Fibroblast of skin of right biceps (primary cell): ENCODE measurements at regions not wholly inside any gene's neighbourhood (a gene's known extent, or its start where the extent isn't known, plus 50 kb on each side); places are given as distances from the start of the nearest gene placed in this dataset.
A peak's percentile ranks its signal among the peaks of the same experiment; 100 is the strongest.
"Not testable (repeated sequence)": the region's sequence is repeated elsewhere in the genome, so short reads cannot be mapped to it uniquely, and the experiment has no call there.

Source experiments
- DNase-seq: peaks from one replicate; pipeline ENCODE4 v3.0.0-alpha.2; 2013

DNA sequence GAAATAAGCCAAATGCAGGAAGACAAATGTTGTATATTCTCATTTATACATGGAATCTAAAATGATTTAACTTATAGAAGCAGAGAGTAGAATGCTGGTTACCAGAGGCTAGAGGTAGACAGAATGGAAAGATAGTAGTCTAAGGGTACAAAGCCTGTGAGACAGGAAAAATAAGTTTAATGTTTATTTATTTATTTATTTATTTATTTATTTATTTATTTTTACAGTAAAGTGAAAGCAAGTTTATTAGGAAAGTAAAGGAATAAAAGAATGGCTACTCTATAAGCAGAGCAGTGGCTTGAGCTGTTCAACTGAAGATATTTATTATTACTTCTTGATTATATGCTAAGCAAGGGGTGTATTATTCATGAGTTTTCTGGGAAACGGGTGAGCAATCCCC lies 203.2 kb downstream of the LAS1L start:
- DNase-seq, result no peak

DNA sequence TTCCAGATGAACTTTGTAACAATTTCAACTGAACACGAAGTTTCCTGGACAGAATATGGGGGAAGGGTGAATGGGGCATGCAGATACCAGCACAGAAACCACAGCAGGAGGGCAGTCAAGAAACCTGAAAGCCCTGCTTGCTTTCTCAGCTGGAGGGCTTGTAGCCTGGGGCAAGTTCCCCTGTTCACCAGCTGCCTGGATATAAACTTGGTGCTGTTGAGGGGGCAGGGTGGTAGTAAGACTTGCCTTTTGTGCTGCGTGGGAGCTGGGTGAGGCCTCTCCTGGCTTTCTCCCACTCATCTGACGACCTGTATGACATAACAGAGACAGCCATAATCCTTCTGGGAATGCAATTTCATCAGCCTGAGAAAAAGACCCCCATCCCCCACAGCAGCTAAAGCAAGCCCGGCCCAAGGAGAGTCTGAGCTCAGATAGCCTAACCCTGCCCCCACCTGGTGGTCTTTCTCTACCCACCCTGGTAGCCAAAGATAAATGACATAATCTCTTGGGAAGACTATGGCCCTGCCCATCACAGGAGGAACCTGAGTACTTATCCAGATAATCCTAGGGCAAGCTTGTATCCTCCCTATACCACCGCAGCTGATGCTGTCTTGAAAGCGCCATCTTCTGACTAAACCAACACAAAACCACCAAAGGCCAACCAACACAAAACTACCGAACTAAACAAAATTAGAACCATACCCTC lies 234.3 kb downstream of the LAS1L start:
- DNase-seq, result no peak

DNA sequence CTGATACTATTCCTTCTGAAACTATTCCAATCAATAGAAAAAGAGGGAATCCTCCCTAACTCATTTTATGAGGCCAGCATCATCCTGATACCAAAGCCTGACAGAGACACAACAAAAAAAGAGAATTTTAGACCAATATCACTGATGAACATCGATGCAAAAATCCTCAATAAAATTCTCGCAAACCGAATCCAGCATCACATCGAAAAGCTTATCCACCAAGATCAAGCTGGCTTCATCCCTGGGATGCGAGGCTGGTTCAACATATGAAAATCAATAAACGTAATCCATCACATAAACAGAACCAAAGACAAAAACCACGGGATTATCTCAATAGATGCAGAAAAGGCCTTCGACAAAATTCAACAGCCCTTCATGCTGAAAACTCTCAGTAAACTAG lies 251.7 kb downstream of the LAS1L start:
- DNase-seq, result not testable (repeated sequence)

DNA sequence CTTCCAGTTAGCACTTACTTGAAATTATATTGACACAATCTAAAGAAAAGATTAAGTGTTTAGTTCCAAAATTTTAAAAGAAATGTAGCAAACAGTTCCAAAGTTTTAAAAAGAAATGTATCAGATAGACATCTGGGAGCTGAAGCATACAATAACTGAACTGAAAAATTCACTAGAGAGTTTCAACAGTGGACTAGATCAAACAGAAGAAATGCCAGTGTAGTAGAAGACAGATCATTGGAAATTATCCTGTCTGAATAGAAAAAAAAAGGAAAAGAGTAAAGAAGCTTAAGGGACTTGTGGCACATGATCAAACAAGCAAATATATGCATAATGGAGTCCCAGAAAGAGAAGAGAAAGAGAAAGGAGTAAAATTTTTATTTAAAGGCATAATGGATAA lies 261.4 kb downstream of the LAS1L start:
- DNase-seq, result no peak

DNA sequence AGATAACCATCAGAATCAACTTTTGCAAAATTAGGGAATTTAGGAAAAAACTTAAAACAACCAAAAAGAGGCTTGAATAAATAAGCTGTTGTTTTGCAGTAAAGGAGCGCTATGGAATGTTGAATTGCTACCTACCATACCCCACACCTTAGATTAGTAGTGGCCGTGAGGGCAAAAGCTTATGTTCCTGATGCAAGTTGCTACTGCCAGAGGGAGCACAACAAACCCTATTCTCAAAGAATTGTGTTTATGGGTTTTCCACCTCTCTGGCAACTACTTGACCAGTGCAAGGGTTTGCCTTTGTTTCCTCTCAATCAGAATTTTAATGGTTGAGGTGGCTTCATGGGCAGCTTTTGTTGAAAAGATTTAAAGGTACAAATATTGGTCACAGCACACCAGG lies 268.1 kb downstream of the LAS1L start:
- DNase-seq, result no peak

DNA sequence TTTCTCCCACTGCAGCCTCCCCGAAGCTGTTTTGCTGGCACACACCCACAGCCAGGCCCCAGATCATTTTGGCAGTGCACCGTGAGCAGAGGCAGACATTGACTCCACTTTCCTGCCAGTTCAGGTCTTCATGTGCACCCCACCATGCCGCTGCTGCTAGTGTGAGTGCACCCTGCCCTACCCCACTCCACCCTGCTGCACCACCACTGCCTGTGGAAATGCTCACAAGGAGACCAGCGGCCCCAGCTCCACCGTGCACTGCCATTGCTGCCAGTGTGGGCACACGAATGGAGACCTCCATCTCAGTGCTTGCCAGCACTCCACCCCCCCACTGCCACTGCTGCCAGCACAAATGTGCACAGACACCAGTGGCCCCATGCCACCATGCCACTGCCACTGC lies 277.6 kb upstream of the ZC4H2 start:
- DNase-seq, result no peak

DNA sequence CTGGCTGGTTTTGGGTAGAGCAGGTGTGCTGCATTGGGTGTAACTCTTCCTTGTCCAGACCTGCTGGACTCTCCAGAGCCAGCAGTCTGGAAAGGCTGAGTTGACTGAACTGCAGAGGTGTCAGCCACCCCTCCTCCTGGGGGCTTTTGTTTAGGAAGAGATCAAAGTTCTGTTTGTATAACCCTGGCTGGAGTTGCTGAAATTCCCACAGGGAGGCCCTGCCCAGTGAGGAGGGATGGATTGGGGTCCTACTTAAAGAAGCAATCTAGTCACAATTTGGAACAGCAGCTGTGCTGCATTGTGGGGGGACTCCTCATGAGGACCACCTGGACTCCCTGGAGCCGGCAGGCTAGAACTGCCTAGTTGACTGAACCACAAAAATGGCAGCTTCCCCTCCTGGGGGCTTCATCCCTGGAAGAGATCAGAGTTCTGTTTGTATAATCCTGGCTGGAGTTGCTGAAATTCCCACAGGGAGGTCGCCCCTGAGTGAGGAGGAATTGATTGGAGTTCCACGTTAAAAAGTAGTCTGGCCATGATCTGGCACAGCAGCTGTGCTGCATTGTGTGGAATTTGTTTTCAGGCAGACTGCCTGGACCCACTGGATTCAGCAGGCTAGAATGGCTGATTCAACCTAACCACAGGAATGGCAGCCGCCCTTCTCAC lies 264.9 kb upstream of the ZC4H2 start:
- DNase-seq, result no peak

DNA sequence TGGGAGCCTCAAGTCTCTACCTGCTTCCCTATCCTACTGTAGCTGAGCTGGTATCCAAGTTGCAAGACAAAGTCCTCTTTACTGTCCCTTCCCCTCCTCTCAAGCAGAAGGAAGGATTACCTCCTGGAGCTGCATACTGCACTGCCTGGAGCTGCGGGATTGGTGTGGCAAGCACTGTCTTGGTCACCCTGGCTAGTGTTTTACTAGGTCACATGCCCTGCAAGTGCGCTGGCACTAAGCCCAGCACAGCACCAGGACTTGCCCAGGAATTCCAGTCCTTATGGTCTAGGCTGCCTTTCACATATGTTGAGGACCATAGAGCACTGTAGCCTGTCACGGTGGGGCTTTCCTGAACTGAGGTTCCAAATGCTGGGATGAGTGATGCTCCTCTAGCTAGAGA lies 227.3 kb upstream of the ZC4H2 start:
- no peak for DNase-seq

DNA sequence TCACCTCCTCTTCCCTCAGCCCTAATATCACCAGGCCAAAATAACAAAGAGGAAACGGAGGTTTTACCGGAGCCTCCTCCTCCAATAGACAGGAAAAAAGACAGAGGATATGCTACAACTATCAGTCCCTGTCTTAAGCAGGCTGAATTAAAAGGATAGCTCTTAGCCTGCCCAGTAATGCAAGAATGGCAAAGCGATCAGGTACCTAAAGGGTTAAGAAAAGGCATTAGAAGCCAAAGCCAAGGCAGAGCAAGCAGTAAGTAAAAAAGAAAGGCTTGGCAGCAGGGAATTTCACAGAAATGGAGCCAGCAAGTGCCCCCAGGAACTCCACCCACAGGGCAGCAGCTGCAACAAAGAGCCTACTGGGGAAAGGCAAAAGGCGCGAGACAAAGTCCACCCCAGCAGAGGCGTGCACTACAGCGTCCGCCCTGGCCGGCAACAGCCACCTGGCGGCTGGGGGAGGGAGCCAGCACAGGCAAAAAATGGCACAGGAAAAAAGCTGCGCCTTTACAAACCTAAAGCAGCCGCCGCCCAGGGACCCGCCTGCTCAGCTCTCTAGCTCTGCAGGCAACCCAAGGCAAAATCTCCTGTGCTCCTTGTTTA lies 220.6 kb upstream of the ZC4H2 start:
- no peak for DNase-seq

DNA sequence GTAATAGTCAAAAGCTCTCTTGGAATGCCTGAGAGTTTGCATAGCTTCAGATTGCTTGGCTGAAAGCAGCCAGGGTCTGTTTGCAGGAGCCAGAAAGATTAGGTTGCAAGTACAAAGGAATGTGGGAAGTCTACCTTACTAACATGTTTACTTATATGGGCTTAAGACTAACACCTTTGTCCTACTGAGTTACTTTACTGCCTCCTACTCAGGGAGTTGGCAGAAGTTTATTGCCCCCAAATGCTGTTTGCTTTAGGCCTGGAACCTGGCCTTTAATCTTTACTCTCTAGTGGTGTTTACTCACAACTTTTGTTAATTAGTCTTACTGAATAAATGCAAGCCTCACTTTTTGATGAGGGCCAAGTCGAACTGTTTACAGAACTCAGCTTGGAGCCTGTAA lies 219.4 kb upstream of the ZC4H2 start:
- no peak for DNase-seq

DNA sequence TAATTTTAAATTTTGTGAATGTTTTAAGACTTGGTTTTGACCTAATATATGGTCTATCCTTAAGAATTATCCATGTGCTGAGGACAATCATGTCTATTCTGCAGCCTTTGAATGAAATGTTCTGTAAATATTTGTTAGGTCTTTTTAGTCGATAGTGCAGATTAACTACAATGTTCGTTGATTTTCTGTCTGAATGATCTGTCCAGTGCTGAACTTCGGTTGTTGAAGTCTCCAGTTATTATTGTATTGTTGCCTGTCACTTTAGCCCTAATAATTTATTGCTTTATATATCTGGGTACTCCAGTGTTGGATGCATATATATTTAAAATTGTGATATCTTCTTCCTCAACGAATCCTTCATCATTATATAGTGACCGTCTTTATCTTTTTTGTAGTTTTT lies 218.3 kb upstream of the ZC4H2 start:
- no peak for DNase-seq

DNA sequence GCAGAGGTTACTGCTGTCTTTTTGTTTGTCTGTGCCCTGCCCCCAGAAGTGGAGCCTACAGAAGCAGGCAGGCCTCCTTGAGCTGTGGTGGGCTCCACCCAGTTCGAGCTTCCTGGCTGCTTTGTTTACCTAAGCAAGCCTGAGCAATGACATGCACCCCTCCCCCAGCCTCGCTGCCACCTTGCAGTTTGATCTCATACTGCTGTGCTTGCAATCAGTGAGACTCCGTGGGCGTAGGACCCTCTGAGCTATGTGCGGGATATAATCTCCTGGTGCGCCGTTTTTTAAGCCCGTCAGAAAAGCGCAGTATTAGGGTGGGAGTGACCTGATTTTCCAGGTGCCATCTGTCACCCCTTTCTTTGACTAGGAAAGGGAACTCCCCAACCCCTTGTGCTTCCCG lies 187.1 kb upstream of the ZC4H2 start:
- not testable (repeated sequence) for DNase-seq

DNA sequence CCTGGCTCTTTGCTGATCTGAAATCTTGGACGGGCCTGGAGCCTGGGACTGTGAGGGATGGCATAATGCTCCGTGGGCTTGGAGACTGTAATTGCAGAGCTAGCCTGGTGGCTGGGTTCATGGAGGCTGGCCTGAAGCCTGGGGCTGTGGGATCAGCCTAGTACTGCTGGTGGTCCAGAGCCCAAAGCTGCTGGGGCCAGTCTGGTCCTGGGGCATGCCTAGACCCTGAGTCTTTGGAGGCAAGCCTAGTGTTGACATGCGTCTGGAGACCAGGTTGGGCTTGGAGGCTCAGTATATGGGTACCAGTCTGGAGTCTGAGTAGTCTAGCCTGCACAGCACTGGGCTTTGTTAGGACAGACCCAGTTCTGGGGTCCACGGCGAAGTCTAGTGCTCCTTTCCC lies 172.0 kb upstream of the ZC4H2 start:
- DNase-seq, result no peak

DNA sequence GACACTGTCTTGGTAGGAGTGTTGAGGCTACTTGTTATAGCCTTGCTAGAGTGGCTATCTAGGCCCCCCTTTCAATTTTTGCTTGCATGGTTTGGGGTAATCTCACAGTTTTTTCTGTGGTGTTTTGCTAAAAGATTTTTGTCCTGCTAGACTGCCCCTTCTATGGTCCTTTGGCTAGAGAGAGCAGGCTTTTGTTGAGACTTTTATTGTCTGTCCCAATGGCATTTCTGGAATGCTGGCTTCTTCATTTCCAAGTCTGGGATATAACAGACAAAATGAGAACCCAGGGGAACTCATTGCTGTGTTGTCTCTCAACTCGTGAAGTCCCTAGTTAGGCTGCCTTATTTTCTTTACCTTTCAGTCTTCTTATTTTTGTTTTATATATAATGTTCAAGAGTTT lies 160.2 kb upstream of the ZC4H2 start:
- DNase-seq, result no peak

DNA sequence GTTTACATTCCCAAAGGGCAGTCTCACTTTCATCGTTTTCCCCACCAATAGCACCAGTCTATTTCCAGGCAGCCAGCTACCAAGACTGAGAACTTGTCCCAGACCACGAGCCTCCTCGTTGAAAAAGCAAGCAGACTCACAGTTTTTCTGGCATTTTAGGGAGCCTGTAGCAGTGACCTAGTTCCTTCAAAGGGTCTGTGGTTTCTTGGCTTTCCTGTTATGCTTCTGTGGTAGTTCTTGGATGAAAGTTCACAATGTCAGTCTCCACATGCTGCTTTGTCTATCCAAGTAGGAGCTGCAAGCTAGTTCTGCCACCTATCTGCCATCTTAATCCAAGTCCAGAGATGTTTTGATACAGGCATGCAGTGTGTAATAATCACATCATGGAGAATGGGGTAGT lies 151.6 kb upstream of the ZC4H2 start:
- DNase-seq, result no peak

DNA sequence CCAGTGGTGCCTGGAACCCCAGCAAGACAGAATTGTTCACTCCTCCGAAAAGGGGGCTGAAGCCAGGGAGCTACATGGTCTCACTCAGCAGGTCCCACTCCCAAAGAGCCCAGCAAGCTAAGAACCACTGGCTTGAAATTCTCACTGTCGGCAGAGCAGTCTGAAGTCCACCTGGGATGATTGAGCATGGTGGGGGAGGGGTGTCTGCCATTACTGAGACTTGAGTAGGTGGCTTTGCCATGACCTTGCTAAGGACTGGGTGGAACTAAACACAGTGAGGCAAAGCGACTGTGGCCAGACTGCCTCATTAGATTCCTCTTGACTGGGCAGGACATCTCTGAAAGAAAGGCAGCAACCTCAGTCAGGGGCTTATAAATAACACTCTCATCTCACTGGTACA lies 122.6 kb upstream of the ZC4H2 start:
- DNase-seq, result no peak

DNA sequence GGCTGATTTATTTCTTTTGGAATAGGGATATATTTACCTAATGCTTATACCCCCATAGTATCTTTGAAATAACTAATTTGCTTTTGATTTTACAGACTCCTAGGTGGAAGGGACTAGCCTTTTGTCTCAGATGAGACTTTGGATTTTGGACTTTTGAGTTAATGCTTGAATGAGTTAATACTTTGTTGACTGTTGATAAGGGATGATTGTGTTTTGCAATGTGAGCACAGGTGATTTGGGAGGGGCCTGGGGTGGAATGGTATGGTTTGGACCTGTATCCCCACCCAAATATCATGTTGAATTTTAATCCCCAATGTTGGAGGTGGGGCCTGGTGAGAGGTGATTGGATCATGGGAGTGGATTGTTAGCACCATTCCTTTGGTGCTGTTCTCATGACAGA lies 117.4 kb upstream of the ZC4H2 start:
- no peak for DNase-seq

DNA sequence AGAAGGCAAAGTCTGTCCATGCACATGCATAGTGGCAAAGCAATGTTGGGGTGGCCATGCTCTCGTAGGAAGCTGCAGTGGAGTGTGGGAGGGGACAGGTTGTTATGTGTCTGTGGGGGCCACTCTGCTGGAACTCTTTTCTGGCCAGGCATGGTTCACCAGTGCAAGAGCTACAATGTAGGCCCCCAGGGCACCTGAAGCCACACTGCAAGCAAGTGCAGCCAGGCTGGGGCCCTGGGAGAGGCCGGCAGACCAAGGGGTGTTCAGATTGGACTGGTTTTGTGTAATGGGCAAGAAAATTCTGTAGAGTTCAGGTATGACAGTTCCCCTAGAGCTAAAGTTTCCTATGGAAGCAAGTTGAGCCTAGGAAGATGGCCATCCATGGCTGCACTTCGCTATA lies 97.0 kb upstream of the ZC4H2 start:
- no peak for DNase-seq

DNA sequence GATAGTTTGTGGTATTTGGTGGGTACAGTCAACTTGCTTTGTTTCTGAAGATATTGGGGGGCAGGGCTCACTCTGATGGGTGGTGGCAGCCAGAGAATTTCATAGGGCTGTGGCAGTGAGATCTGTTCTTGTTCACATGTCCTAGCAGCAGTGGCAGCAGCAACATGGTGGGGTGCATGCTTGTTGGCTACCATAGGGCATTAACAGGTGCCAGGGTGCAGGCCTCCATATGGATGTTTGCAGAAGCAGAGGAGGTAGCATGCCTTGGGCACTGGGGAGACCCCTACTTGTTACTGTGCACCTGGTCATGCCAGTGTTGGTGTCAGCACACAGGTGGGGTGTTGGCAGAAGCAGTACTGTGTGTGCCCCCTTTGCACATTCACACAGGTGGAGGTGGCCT lies 96.3 kb upstream of the ZC4H2 start:
- DNase-seq, result no peak

DNA sequence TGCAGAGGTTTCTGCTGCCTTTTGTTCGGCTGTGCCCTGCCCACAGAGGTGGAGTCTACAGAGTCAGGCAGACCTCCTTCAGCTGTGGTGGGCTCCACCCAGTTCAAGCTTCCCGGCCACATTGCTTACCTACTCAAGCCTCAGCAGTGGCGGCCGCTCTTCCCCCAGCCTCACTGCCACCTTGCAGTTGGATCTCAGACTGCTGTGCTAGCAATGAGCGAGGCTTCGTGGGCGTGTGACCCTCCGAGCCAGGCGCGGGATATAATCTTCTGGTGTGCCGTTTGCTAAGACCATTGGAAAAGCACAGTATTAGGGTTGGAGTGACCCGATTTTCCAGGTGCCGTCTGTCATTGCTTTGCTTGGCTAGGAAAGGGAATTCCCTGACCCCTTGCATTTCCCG lies 82.4 kb upstream of the ZC4H2 start:
- DNase-seq, result not testable (repeated sequence)

DNA sequence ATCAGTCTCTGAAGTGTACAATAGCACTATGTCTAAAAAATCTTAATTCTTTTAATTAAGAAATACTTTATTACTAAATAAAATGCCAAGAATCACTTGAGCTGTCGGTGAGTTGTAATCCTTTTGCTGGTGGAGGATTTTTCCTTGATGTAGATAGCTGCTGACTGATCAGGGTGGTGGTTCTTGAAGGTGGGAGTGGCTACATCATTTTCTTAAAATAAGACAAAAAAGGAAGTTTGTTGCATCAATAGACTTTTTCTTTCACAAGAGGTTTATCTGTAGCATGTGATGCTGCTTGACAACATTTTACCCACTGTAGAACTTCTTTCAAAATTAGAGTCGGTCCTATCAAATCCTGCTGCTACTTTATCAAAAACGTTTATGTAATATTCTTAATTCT lies 68.8 kb upstream of the ZC4H2 start:
- DNase-seq, result no peak

DNA sequence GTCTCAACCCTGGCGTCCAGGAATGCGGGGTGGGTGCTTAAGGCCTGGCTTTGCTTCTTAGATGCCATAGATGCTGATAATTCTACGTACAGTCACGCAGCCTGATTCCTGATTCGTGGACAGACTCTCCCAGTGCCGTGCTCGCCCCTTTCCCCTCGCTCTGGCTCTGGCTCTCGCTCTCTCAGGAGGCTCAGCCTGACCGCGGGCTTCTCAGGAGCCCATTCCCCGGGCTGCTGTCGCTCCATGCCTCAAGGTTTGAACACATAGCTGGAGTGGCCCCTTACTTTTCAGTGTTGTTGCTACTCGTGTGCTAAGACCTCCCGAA lies 59.2 kb upstream of the ZC4H2 start:
- DNase-seq, result peak; percentile 49

DNA sequence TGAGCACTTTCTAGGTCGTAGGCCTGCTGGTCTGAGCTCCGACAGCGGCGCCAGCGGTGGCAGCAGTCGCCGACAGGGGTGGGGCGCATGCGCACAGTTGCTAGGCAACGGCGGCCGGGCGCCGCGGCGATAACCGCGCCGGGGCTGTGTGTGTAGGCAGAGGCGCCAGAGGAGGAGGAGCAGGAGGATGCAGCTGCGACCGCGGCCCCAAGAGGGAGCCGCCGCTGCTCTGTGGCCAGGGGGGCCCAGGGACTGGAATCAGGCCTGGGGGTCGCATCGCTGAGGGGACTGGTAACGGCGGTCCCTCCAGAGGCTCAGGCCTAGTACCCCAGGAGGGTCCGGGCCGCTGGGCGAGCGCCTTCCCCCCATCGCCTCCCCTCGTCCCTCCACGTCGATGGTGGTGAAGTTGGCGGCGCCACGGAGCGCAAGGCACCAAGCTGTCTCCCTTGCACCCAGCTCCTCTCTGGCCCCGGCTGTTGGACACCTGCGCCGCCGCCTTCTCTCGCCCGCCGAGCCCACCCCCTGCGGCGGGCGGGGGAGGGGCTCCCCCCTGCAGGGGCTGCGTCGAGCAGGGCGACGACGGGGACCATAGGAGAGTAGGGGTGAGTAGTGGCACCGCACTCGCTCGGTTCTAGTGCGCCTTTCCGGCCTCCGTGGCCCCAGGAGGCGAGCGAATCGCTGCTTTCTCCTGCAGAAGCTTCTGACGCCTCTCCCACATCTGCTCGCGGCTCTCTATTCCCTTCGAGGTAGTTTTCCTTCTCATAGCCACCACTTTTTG lies 58.6 kb upstream of the ZC4H2 start, which contains the start of gene ZC3H12B:
TSS of gene ZC3H12B (plus strand) at position 159 of the 778 bp plus-strand sequence.
- peak; percentile 78 for DNase-seq

DNA sequence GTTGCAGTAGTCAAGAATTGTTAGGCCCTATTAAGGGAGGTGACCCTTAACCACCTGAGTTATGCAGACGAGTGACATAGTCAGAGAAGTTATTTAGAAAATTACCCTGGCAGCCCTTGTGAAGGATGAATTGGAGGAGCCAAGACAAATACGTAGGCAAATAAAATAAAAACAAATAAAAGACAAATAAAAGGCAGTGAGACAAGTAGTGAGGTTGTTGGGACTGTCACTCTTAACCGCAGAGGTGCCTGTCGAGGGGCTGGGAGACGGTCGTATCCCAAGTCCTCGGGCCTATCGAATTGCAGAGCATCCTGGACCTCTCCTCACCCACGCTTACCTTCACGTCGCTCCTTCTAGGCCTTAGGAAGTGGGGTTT lies 58.0 kb upstream of the ZC4H2 start:
- no peak for DNase-seq
